ENCODE measurements at regions not wholly inside any gene's neighbourhood (a gene's known extent, or its start where the extent isn't known, plus 50 kb on each side); places are given as distances from the start of the nearest gene placed in this dataset.

- TF ChIP-seq YY1 (IDR thresholded peaks at IDR 0.05; ENCODE audit: insufficient read depth, insufficient read length): no peak
- no peak for TF ChIP-seq ZNF274 (IDR thresholded peaks at IDR 0.05; ENCODE audit: low read depth, low read length)
- no peak for TF ChIP-seq SUZ12 (IDR thresholded peaks at IDR 0.05; ENCODE audit: extremely low read depth, insufficient read depth, insufficient read length)
- no peaks in the 10 kb centered on the region for H3K9me3 ChIP-seq (ENCODE audit: insufficient read depth, low read length)
- peaks cover 2% of the 10 kb centered on the region for H3K27me3 ChIP-seq (ENCODE audit: insufficient read depth, insufficient read length)
These were observed 271.8 kb downstream of the ALG10 start for GRCh38 chr12:34294137-34294536.

GRCh38 chr12:34294671-34295365 is 272.5 kb downstream of the ALG10 start:
- Histone ChIP-seq H3K4me1 (ENCODE audit: insufficient read depth, insufficient read length) (no peaks in the 10 kb centered on the region), H3K36me3 (ENCODE audit: insufficient read depth, insufficient read length, low read length) (no peaks in the 10 kb centered on the region), H3K27me3 (ENCODE audit: insufficient read depth, insufficient read length) (peaks cover 2% of the 10 kb centered on the region), H3K9ac (ENCODE audit: insufficient read length, low read depth) (no peak overlapping the region), H3K9me3 (ENCODE audit: insufficient read depth, low read length) (no peaks in the 10 kb centered on the region), H3K4me3 (ENCODE audit: insufficient read length, low read depth) (no peak overlapping the region)
- DNase-seq (ENCODE audit: low read depth, low spot score): no peak
- TF ChIP-seq YY1 (IDR thresholded peaks at IDR 0.05; ENCODE audit: insufficient read depth, insufficient read length) (no peak), SUZ12 (IDR thresholded peaks at IDR 0.05; ENCODE audit: extremely low read depth, insufficient read depth, insufficient read length) (no peak), ZNF274 (IDR thresholded peaks at IDR 0.05; ENCODE audit: low read depth, low read length) (no peak)

More at GRCh38 chr12:34294137-34294536, 271.8 kb downstream of the ALG10 start:
- Histone ChIP-seq H3K4me1 (ENCODE audit: insufficient read depth, insufficient read length) (no peaks in the 10 kb centered on the region), H3K9ac (ENCODE audit: insufficient read length, low read depth) (no peak overlapping the region), H3K36me3 (ENCODE audit: insufficient read depth, insufficient read length, low read length) (no peaks in the 10 kb centered on the region), H3K4me3 (ENCODE audit: insufficient read length, low read depth) (no peak overlapping the region)
- DNase-seq (ENCODE audit: low read depth, low spot score): no peak

- Histone ChIP-seq H3K4me1 (ENCODE audit: insufficient read depth, insufficient read length) (no peaks in the 10 kb centered on the region), H3K9me3 (ENCODE audit: insufficient read depth, low read length) (no peaks in the 10 kb centered on the region), H3K4me3 (ENCODE audit: insufficient read length, low read depth) (no peak overlapping the region), H3K36me3 (ENCODE audit: insufficient read depth, insufficient read length, low read length) (no peaks in the 10 kb centered on the region), H3K27me3 (ENCODE audit: insufficient read depth, insufficient read length) (peaks cover 2% of the 10 kb centered on the region), H3K9ac (ENCODE audit: insufficient read length, low read depth) (no peak overlapping the region)
- DNase-seq (ENCODE audit: low read depth, low spot score): no peak
- no peak for TF ChIP-seq YY1 (IDR thresholded peaks at IDR 0.05; ENCODE audit: insufficient read depth, insufficient read length)
- TF ChIP-seq ZNF274 (IDR thresholded peaks at IDR 0.05; ENCODE audit: low read depth, low read length): no peak
- no peak for TF ChIP-seq SUZ12 (IDR thresholded peaks at IDR 0.05; ENCODE audit: extremely low read depth, insufficient read depth, insufficient read length)
These were observed 273.3 kb downstream of the ALG10 start for GRCh38 chr12:34295366-34296142.

- Histone ChIP-seq H3K9ac (ENCODE audit: insufficient read length, low read depth) (no peak overlapping the region), H3K27me3 (ENCODE audit: insufficient read depth, insufficient read length) (peaks cover 2% of the 10 kb centered on the region), H3K4me1 (ENCODE audit: insufficient read depth, insufficient read length) (no peaks in the 10 kb centered on the region), H3K9me3 (ENCODE audit: insufficient read depth, low read length) (no peaks in the 10 kb centered on the region), H3K4me3 (ENCODE audit: insufficient read length, low read depth) (no peak overlapping the region), H3K36me3 (ENCODE audit: insufficient read depth, insufficient read length, low read length) (no peaks in the 10 kb centered on the region)
- DNase-seq (ENCODE audit: low read depth, low spot score): no peak
- TF ChIP-seq YY1 (IDR thresholded peaks at IDR 0.05; ENCODE audit: insufficient read depth, insufficient read length) (no peak), ZNF274 (IDR thresholded peaks at IDR 0.05; ENCODE audit: low read depth, low read length) (no peak), SUZ12 (IDR thresholded peaks at IDR 0.05; ENCODE audit: extremely low read depth, insufficient read depth, insufficient read length) (no peak)
These were observed 274.1 kb downstream of the ALG10 start for GRCh38 chr12:34296143-34297041.

GRCh38 chr12:34297126-34297789 is 275.0 kb downstream of the ALG10 start:
- Histone ChIP-seq H3K36me3 (ENCODE audit: insufficient read depth, insufficient read length, low read length) (no peaks in the 10 kb centered on the region), H3K27me3 (ENCODE audit: insufficient read depth, insufficient read length) (peaks cover 7% of the 10 kb centered on the region), H3K4me1 (ENCODE audit: insufficient read depth, insufficient read length) (no peaks in the 10 kb centered on the region), H3K4me3 (ENCODE audit: insufficient read length, low read depth) (no peak overlapping the region), H3K9me3 (ENCODE audit: insufficient read depth, low read length) (no peaks in the 10 kb centered on the region), H3K9ac (ENCODE audit: insufficient read length, low read depth) (no peak overlapping the region)
- TF ChIP-seq SUZ12 (IDR thresholded peaks at IDR 0.05; ENCODE audit: extremely low read depth, insufficient read depth, insufficient read length) (no peak), ZNF274 (IDR thresholded peaks at IDR 0.05; ENCODE audit: low read depth, low read length) (no peak), YY1 (IDR thresholded peaks at IDR 0.05; ENCODE audit: insufficient read depth, insufficient read length) (no peak)
- DNase-seq (ENCODE audit: low read depth, low spot score): no peak

- Histone ChIP-seq H3K4me1 (ENCODE audit: insufficient read depth, insufficient read length) (no peaks in the 10 kb centered on the region), H3K36me3 (ENCODE audit: insufficient read depth, insufficient read length, low read length) (no peaks in the 10 kb centered on the region), H3K9me3 (ENCODE audit: insufficient read depth, low read length) (no peaks in the 10 kb centered on the region), H3K27me3 (ENCODE audit: insufficient read depth, insufficient read length) (peaks cover 12% of the 10 kb centered on the region), H3K9ac (ENCODE audit: insufficient read length, low read depth) (no peak overlapping the region), H3K4me3 (ENCODE audit: insufficient read length, low read depth) (no peak overlapping the region)
- no peak for DNase-seq (ENCODE audit: low read depth, low spot score)
- TF ChIP-seq YY1 (IDR thresholded peaks at IDR 0.05; ENCODE audit: insufficient read depth, insufficient read length) (no peak), SUZ12 (IDR thresholded peaks at IDR 0.05; ENCODE audit: extremely low read depth, insufficient read depth, insufficient read length) (no peak), ZNF274 (IDR thresholded peaks at IDR 0.05; ENCODE audit: low read depth, low read length) (no peak)
These were observed 275.5 kb downstream of the ALG10 start for GRCh38 chr12:34297790-34298164.
